ENCODE measurements at regions not wholly inside any gene's neighbourhood (a gene's known extent, or its start where the extent isn't known, plus 50 kb on each side); places are given as distances from the start of the nearest gene placed in this dataset.

DNA sequence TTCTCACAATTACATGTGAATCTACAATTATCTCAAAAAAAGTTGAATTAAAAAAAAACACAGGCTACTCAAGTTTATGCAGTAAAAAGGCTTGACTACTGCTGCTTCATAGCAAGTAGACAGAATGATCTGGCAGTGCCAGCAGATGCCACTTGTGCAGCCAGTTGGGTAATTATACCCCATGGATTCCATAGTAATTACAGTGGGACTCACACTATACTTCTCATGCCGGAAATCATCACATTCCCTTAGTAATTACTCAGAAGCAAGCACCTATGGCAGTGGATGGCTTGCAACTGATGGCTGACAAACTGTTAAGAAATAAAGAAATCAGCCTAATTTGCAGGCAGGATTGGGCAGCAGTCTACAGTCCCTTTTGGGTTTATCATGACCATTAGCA is 463.2 kb upstream of the KLF4 start:
- DNase-seq (ENCODE audit: low spot score): no peak
- in situ Hi-C loops (cut with MboI; ENCODE audit: low sequenced_read_pairs, unreplicated experiment): no loop called here
- TF ChIP-seq, protein P1, sequence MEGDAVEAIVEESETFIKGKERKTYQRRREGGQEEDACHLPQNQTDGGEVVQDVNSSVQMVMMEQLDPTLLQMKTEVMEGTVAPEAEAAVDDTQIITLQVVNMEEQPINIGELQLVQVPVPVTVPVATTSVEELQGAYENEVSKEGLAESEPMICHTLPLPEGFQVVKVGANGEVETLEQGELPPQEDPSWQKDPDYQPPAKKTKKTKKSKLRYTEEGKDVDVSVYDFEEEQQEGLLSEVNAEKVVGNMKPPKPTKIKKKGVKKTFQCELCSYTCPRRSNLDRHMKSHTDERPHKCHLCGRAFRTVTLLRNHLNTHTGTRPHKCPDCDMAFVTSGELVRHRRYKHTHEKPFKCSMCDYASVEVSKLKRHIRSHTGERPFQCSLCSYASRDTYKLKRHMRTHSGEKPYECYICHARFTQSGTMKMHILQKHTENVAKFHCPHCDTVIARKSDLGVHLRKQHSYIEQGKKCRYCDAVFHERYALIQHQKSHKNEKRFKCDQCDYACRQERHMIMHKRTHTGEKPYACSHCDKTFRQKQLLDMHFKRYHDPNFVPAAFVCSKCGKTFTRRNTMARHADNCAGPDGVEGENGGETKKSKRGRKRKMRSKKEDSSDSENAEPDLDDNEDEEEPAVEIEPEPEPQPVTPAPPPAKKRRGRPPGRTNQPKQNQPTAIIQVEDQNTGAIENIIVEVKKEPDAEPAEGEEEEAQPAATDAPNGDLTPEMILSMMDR (IDR thresholded peaks at IDR 0.05; ENCODE audit: borderline replicate concordance, control extremely low read depth, extremely low read depth, insufficient read depth, missing control alignments): no peak

DNA sequence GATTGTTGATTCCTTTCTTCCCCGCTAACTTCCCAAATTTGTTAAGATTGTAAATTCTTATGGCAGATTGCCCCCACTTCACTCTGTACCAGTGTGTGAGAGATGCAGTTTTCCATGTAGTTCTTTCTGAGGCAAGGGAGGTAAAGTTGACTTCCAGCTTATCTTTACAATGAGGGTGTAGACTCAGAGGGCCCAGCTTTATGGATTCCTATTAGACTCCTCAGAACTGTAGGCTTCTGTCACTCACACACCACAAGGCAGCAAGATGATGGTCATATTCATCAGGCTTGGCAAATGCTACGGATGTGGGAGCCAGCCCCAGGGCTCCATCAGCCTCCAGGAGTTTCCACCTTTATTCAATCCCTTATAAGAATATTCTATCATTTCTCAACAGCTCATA is 461.9 kb upstream of the KLF4 start:
- in situ Hi-C loops (cut with MboI; ENCODE audit: low sequenced_read_pairs, unreplicated experiment): no loop called here
- TF ChIP-seq, protein P1 (IDR thresholded peaks at IDR 0.05; ENCODE audit: borderline replicate concordance, control extremely low read depth, extremely low read depth, insufficient read depth, missing control alignments): no peak
- DNase-seq (ENCODE audit: low spot score): no peak

DNA sequence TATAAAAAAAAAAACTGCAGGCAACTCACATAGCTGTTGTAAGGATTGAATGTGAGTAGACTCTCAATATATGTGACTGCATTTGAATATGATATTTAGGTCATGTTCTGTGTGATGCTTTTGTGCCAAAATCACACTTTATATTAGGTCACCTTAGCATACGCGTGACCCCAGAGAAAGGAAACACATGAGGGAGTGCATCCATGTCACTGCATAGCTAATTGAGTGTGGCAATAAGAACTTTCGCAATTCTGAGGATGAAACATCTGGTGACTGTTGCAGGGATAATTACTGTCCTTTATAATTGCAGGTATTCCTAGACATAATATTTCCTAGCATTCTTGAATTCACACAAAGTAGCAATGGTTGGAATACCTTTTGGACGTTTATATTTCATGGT is 459.5 kb upstream of the KLF4 start:
- in situ Hi-C loops (cut with MboI; ENCODE audit: low sequenced_read_pairs, unreplicated experiment): no loop called here
- TF ChIP-seq, protein P1 (IDR thresholded peaks at IDR 0.05; ENCODE audit: borderline replicate concordance, control extremely low read depth, extremely low read depth, insufficient read depth, missing control alignments): no peak
- DNase-seq (ENCODE audit: low spot score): no peak

DNA sequence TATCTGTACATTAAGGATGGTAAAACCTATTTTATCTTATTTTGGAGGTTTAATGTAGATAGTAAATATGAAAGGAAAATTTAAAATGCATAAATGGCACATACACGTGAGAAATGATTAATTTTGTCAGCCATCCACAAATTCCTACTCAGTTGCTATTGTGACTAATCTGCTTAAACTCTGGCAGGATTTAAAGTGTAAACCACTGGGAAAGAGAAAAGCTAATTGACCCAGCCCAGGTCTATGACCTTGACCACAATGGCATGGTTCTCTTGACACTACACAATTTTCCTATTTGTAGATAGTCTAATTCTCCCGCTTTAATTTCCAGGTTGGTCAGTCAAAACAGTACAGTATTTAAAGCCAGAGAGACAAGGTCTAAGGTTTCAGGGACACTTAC is 459.0 kb upstream of the KLF4 start:
- no peak for DNase-seq (ENCODE audit: low spot score)
- in situ Hi-C loops (cut with MboI; ENCODE audit: low sequenced_read_pairs, unreplicated experiment): no loop called here
- TF ChIP-seq, protein P1 (IDR thresholded peaks at IDR 0.05; ENCODE audit: borderline replicate concordance, control extremely low read depth, extremely low read depth, insufficient read depth, missing control alignments): no peak

DNA sequence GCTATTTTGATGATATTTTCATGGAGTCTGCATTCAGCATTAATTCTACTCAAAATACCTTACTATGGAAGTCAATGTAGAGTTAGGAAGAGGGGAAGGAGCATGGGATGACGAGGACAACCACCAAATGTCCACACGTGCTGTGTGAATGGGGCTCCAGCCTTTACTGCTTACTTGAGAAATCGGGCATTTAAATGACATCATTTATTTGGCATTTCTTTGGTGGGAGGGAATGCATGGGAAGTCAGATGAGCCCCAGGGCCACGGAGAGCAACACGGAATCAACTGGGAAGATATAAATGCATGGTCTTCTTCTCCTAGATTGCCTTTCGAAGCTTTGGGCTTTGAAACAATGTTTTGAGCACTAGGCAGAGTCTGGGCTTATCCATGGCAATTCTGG is 458.5 kb upstream of the KLF4 start:
- in situ Hi-C loops (cut with MboI; ENCODE audit: low sequenced_read_pairs, unreplicated experiment): no loop called here
- no peak for DNase-seq (ENCODE audit: low spot score)
- TF ChIP-seq, protein P1 (IDR thresholded peaks at IDR 0.05; ENCODE audit: borderline replicate concordance, control extremely low read depth, extremely low read depth, insufficient read depth, missing control alignments): no peak

DNA sequence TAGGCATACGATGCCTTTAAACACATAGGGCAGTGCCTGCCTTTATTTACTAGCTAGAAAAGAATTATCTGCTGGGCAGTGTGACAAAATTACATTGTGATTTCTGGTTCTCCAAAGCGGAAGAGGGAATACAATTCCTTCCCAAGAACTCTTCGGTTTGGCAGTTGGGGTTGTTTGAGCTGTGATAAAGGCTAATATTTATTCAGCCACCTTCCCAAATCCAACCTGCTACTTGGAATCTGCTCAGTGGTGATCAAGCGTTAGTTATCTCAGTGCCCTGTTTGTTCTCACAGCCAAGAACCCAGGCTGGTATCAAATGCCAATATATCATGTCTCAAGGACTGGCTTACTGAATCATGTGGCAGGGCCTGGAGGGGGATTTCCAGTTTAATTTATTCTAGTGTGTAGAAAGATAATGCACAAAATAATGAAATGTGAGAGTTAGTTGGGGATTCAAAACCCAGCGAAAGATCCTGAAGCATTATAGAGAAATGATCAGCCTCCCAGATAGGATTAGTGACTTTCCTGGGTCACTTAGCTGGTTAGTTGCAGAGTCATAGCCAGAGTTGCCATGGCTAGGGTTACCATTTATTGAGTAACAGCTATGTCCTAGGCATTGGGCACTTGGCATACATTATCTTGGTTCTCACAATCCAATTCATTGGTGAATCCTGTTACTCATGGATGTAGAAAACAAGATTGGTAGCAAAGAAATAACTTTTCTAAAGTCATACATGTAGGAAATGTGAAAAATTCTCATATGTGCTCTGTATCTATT is 457.0 kb upstream of the KLF4 start:
- TF ChIP-seq, protein P1 (IDR thresholded peaks at IDR 0.05; ENCODE audit: borderline replicate concordance, control extremely low read depth, extremely low read depth, insufficient read depth, missing control alignments): no peak
- in situ Hi-C loops (cut with MboI; ENCODE audit: low sequenced_read_pairs, unreplicated experiment): no loop called here
- DNase-seq (ENCODE audit: low spot score): no peak
